Hypothalamus (tissue), 51 donors: ENCODE measurements at regions not wholly inside any gene's neighbourhood (a gene's known extent, or its start where the extent isn't known, plus 50 kb on each side); places are given as distances from the start of the nearest gene placed in this dataset.
"Not testable (repeated sequence)": the region's sequence is repeated elsewhere in the genome, so short reads cannot be mapped to it uniquely, and the experiment has no call there.

Experiments used
- DNase-seq, 51 donors: peaks; one replicate each; lab custom pipeline; 2025; lab: John Stamatoyannopoulos, UW

GRCh38 chr4:165813606-165814005, 59.4 kb upstream of the TLL1 start:
- no peak for DNase-seq

GRCh38 chr4:165814256-165815020, 58.6 kb upstream of the TLL1 start:
- no peak for DNase-seq

DNA sequence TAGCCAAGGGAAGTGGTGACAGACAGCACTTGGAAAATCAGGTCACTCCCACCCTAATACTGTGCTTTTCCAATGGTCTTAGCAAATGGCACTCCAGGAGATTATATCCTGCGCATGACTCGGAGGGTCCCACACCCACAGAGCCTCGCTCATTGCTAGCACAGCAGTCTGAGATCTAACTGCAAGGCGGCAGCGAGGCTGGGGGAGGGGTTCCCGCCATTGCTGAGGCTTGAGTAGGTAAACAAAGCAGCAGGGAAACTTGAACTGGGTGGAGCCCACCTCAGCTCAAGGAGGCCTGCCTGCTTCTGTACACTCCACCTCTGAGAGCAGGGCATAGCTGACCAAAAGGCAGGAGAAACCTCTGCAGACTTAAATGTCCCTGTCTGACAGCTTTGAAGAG, 53.9 kb upstream of the TLL1 start:
- DNase-seq = not testable (repeated sequence)
